K562 (cell line): ENCODE measurements at regions not wholly inside any gene's neighbourhood (a gene's known extent, or its start where the extent isn't known, plus 50 kb on each side); places are given as distances from the start of the nearest gene placed in this dataset.

Experiments
- PBX2 ChIP-seq, 2 experiments: IDR thresholded peaks in 1 of 2; conservative IDR thresholded peaks in 1 of 2; 2 replicates each; pipeline ENCODE4 v1.6.1; 2016; ENCODE audit warnings: low read depth in 2 of 2, mild to moderate bottlenecking in 1 of 2, missing compliant biosample characterization in 1 of 2, missing genetic modification characterization in 1 of 2, moderate library complexity in 1 of 2
- PCBP2 ChIP-seq: fragments of 200-400 bp; formaldehyde crosslinking; IDR thresholded peaks from 2 replicates; pipeline ENCODE4 v1.6.1; 2018; ENCODE audit warnings: low read length, low read depth, mild to moderate bottlenecking, moderate library complexity; ENCODE audit not compliant: poor library complexity, severe bottlenecking
- ZBTB11 ChIP-seq, 3 experiments: fragments of 200-800 bp in 1 of 3; fragments of 250-450 bp in 1 of 3; fragments of 450-650 bp in 1 of 3; sonication (Bioruptor Pico) in 1 of 3; sonication (Bioruptor generic) in 1 of 3; formaldehyde crosslinking in 1 of 3; IDR thresholded peaks; 2 replicates each; pipeline versions ENCODE4 v1.6.1 to v1.8.0; 2016 to 2022; ENCODE audit warnings: mild to moderate bottlenecking in 2 of 3, missing genetic modification characterization in 2 of 3, missing compliant biosample characterization in 1 of 3, moderate library complexity in 1 of 3

- TF ChIP-seq PBX2 (CRISPR knock-in tag; IDR thresholded peaks at IDR 0.05; ENCODE audit: low read depth) (no peak), PBX2 (tag; conservative IDR thresholded peaks at IDR 0.05; ENCODE audit: low read depth) (0 out of 2 replicates have a peak, but pooled peaks have one; percentile 10), PCBP2 (no peak), ZBTB11 (CRISPR knock-in tag; IDR thresholded peaks at IDR 0.05) (no peak)
Measured at GRCh38 chr21:35475762-35476161, 426.7 kb upstream of the RUNX1 start (continued).
